GM18873 (cell line): ENCODE measurements at regions not wholly inside any gene's neighbourhood (a gene's known extent, or its start where the extent isn't known, plus 50 kb on each side); places are given as distances from the start of the nearest gene placed in this dataset.

Experiments used
- ATAC-seq: cut with Tn5 transposase; IDR thresholded peaks from one replicate; pipeline ENCODE4 v1.9.1; 2021; ENCODE audit warnings: mild to moderate bottlenecking, moderate library complexity, moderate number of reproducible peaks; ENCODE audit not compliant: unreplicated experiment, low FRiP score

DNA sequence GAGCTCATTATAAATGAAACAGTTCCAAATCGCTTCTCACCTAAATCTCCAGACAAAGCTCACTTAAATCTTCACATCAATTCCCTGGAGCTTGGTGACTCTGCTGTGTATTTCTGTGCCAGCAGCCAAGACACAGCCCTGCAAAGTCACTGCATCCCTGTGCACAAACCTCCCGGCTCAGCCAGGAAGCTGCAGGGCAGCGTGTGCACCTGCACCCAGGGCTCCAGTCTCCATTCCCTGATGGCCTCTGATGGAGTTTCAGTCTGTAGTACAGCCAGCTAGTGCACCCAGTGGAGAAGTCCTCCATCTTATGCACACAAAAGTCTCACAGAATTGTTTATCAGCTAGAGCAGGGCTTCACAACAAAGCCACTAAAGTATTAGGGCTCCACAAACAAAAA, 51.1 kb upstream of the PRSS58 start:
- no peak for ATAC-seq

DNA sequence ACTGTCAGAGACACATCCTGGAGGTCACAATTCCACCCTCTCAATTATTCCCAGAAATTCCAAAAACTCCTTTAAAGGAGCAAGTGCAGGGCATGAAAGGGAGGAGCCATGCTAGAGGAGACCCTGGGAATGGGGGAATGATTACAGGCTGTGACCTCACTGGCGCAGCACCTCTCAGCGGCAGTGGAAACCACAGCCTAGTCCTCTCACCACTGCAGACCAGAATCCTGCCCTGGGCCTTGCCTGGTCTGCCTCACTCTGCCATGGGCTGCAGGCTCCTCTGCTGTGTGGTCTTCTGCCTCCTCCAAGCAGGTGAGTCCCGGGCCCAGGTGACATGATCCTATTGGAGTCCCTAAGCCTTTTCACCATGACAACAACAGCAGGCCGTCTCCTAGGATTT, 50.5 kb upstream of the PRSS58 start:
- no peak for ATAC-seq
